CD4-positive, alpha-beta T cell treated with Interleukin-4 for 1 hour (primary cell): ENCODE measurements at regions not wholly inside any gene's neighbourhood (a gene's known extent, or its start where the extent isn't known, plus 50 kb on each side); places are given as distances from the start of the nearest gene placed in this dataset.
"Not testable (repeated sequence)": the region's sequence is repeated elsewhere in the genome, so short reads cannot be mapped to it uniquely, and the experiment has no call there.

ENCODE experiments used
- DNase-seq, 2 donors: peaks; one replicate each; pipeline ENCODE4 v3.0.0-alpha.2; 2020 to 2022

DNA sequence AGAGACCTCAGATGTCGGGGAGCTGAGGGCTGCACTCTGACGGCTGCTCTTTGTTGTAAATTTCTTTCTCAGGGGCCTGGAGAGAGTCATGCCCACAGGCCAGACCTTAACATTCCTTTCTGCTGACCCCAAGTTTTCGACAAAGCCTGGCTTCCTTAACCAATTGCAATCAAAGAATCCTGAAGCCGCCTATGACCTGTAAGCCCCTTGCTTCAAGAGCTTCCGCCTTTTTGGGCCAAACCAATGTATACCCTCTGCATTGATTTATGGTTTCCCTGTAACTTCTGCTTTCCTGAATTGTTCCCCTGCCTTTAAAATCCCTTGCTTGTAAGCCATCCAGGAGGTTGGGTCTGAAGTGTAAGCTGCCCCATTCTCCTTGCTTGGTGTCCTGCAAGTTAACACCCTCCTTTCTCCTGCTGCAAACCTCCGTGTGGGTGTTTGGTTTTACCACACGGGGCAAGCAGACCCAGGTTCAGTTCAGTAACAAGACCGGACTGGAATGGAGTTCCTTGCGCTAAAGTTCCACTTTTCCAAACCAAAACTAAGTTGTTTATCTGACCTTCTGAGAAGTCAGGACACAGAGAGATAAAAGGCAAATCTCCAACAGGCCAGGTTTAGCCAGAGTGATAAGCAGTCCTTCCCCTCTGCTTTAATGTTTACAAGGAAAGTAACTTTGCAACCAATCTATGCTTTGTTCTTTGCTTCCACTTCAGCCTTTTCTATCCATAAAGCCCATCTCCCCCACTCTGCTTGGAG, 141.6 kb downstream of the KCNJ12 start:
- no peak for DNase-seq

DNA sequence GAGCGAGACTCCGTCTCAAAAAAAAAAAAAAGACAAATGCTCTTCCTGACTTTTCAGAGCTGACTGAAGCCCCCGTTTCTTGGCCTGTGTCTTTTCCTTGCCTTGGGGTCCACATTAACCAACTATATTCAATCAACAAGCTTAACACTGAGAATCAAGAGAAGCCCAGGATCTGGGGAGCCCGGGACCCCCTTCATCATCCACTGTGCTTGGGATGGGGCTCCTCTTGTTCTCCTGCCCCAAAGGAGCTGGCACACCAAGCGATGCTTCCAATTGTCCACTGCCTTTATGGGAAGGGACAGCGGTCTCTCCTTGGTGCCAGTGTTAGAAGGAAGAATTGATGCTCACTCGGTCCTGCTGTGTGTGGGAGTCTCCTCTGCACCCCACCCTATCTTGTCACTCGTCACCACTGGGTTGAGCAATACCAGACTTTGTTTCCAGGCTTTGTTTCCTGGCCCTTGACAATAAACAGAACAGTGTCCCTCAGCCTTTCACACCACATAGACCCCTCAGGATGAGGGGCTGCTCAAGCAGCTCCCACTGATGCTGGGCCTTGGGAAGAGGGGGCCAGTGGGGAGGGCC, 146.7 kb downstream of the KCNJ12 start:
- DNase-seq: no peak

DNA sequence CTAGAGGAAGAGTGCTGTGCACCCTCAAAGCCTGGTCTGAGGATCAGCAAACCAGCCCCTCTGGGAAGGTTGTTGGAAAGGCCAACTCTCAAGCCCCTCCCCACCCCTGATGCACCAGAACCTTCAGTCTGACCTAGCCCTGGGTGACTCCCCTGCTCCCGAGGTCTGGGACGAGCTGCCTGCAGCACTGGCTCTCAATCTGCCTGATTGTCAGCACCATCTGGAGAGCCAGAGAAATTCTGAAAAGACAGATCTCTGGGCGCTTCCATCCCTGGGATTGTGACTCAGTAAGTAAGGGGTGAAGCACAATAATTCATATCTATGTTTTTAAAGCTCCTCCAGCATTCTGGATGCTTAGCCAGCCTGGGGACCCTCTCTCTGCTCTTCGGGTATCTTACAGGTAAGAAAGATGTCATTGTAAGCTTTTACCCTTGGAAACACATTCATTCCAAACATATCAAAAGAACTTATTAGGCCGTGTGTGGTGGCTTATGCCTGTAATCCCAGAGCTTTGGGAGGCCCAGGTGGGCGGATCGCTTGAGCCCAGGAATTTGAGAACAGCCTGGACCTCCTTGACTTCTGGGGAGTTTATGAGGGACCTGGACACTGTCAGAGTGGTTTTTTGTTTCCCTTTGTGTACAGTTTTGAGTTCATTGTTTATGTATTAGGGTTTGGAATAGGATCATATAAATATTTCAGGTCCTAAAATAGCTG, 147.5 kb downstream of the KCNJ12 start:
- DNase-seq: no peak

DNA sequence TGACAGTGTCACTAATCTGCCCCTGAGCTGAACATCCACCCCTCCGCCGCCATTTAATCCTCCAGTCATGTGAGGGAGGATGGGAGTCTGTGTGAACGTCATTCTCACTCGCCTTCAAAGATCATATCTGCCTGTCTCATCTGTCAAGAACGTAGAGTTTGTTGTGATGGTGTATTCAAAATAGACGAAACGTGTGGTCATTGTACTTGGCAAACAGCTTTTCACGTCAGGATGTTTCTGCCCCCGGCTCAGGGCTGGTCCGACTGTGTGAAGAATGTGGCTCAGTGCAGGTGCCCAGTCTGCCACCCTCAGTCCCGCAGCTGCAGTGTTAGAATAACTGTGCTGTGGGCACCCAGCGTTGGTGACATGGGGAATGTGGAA, 148.0 kb downstream of the KCNJ12 start:
- no peak for DNase-seq

DNA sequence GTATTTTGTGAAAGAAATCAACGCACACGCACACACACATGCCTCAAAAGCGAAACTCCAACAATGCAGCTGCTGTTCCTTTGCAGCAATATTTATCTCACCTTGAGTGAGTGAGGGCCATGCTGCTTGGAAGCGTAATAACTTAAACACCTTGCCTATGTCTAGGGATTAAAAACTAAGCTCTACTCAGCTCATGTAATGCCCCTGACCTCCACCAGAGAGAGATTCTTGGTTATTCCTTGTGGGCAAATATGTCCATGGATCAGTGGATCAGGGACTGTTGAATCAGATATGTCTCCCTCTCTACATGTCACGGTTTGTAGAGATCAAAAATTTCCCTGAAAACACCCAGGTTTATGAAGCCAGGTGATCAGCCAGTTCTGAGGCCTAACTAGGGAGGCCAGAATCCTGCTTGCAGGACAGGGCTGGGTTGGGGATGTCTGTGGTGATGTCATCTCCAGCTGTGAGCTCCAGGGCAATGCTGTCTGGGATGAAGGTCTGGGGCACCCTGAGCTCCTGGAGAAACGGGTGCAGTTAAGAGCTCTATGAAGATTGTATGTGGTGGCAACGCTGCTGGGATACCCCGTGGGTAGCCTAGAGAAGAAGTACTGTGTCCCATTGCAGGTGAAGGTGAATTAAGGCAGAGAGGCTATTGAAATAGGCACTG, 149.4 kb downstream of the KCNJ12 start:
- no peak for DNase-seq

DNA sequence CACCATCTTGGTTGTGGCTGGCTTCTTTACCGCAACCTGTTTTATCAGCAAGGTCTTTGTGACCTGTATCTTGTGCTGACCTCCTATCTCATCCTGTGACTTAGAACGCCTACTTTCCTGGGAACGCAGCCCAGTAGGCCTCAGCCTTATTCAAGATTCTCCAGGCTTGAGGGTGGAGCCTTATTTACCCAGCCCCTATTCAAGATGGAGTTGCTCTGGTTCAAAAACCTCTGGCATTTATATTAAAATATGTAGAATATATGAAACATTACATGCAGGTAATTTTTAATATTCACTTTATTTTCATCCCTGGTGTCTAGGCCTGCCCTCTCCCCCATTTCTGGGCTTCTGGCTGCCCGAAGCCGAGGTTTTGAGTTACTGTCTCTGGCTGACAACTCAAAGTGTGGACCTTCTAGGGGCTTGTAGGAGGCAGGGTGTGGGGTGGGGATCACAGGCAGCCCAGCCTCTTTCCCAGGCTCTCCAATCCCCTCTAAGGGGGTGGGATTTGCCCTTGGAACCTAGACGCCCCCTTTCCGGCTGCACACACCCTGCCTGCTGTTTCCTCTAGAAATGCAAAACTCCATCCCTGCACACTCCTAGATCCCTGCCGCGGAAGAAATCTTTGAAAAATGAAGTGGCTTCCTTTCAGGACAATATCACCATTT, 152.0 kb downstream of the KCNJ12 start:
- DNase-seq: no peak

DNA sequence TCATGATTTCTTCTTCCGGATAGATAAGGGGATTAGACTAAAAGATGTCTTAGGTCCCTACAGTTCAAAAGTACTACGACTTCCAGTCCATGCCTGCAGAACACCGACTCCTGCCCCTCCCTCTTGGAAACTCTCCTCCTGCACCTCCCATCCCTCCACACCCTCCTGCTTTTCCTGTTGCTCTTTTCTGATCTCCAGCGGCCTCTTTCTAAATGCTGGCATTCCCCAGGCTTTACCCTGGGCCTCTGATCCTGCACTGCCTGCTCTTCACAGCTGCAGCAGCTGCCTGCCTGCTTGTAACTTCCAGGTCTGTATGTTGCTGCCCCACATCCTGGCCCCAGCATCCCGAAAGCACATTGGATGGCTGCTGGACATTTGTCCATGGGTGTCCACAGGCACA, 154.2 kb downstream of the KCNJ12 start:
- DNase-seq: no peak

DNA sequence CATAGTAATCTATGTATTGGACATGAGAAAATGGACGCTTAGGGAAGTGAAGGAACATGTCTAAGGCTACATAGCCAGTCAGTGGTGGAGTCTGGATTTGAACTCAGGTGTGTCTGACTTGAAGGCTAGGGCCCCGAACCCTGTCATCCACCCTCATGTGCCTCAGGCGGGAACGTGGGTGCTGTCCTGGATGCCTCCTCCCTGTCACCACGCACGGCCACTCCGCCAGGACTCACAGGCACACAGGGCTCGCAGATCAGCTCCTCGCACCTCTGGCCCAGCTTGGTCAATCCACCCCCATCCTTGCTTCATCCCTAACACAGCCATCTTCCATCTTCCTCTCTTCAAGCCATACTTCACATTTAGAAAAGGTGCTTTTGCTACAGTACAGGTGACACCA, 154.7 kb downstream of the KCNJ12 start:
- no peak for DNase-seq

DNA sequence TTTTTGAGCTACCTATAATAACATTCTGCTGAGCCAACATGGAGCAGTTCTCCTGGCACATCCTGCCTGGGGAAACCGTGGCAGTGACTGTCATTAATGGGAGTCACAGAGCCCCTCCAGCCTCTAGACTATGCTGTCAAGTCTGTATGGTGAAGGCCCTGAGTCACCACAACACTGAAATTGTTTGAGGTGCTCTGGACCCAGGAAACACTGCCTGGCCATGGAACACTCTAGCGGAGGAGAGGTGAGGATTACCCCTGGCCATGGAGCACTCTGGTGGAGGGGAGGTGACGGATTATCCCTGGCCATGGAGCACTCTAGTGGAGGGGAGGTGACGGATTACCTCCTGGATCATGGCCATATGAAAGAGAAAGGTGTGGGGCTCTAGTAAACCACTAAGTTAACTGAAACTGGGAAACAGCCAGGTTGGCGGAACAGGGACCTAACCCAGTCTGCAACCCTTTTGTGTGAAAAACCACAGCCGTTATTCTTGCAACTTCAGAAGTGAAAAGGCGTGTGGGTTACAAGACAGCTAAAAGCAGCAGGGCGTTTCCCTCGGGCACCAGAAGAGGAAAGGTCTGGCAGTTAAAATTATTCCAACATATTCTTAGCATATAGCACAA, 156.7 kb downstream of the KCNJ12 start:
- DNase-seq: no peak

DNA sequence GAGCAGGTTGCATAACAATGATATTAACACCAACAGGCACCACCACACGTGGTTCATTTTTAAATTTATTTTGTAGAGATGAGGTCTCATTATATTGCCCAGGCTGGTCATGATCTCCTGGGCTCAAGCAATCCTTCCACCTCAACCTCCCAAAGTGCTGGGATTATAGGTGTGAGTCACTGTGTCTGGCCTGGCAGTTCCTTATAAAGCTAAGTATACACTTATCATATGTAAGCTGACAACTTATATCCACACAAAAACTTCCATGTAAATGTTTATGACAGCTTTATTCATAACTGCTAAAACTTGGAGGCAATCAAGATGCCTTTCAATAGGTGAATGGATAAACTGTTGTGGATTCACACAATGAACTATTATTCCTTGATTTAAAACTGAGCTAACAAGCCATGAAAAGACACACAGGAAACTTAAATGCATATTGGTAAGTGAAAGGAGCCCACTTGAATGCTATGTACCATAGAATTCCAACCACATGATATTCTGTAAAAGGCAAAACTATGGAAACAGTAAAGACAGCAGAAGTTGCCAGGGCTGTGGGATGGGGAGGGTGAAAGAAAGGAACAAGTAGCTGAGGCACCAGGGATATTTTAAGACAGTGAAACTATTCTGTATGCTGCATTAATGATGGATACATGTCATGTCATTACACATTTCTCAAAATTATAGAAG, 156.5 kb upstream of the KCNJ18 start:
- no peak for DNase-seq

DNA sequence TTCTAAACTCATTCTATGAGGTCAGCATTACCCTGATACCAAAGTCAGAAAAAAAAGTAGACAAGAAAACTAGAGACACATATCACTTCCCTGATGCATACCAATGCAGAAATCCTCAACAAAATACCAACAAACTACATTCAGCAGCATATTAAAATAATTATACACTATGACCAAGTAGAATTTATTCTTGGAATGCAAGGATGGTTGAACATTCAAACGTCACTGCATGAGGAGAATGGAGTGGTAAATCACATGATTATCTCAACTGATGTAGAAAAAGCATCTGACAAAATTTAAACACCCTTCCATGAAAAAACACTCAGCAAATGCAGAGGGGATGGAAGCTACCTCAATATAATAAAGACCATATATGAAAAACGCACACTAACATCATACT, 155.0 kb upstream of the KCNJ18 start:
- DNase-seq: no peak

DNA sequence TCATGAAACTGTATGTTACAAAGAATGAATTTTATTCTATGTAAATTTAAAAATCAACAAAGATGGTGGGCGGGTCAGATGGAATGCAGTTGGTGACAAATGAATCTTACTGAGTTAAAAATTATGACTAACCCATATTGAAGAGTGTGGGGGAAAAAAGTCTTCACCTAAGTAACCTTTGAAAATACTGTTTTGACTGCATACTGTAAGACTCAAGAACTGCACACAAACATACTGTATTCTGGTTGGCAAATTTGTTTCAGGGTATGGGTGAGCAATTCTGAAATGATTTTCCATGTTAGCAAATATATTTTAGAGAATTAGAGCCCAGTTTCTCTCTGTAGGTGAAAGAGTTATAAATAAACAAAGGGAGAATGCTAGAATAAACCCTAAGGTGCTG, 153.7 kb upstream of the KCNJ18 start:
- no peak for DNase-seq

DNA sequence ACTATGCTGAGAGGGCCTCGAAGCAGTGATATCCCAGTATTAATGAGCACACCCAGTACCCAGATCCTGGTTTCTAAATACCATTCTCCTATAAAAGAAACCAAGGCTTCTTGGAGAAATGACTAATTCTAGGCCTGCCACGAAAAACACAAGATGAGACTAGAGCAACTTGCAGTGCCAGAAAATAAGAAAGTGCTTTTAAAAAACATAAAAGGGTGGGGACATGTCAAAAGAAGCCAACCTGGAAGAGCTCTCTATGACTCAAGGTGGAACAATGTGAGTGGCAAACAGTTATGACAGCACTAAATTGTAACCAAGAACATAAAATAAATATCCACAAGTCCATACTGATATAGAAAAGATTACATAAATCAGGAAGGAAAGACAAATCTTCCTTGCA, 153.2 kb upstream of the KCNJ18 start:
- no peak for DNase-seq

DNA sequence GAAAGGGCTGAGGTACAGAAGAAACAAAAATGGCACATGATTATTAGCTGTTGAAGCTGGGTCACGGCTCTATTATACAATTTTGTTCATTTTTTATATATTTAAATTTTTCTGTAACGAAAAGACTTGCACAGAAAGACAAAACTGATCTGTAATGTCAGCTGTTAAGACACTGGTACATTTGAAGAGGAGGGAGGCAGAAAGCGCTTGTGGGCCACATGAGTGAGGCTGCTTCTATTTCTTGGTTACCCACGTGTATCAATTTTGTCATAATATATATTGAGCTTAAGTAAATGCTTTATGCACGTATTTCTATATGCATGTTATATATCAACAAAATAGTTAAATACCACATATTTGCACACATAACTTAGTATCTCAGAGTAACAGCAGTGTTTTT, 151.8 kb upstream of the KCNJ18 start:
- no peak for DNase-seq

DNA sequence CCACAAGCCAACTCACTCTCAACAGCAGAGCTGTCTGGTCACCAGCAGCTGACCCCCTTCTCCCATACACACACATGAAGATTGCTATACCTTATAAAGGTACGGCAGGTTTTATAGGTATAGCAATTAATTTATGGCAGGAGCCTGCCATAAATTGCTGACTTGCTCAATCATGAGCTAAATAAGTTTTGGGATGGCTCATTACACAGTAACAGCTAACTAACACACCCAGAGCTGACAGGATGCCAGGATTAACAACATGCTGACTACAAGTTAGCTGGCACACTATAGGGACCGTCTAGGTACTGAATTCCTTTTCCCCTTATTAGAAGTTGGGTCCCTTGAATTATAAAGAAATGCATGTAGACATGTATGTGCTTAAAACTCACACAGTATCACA, 150.3 kb upstream of the KCNJ18 start:
- DNase-seq: no peak

DNA sequence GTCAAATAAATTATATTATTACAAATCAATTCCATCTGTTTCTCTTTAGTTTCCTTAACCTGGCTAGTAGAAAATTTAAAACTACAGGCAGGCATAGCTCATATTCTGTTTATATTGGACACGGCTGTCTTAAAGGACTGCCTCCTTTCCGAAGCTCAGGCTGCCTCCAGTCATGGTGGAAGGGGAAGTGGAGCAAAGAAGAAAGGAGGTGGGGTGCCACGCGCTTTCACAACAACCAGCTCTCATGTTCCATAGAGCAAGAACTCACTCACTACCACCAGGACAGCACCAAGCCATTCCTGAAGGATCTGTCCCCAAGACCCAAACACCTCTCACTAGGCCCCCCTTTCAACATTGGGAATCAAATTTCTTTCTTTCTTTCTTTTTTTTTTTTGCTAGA, 149.3 kb upstream of the KCNJ18 start:
- peak in 1 of 2 donors; percentile 31 for DNase-seq

DNA sequence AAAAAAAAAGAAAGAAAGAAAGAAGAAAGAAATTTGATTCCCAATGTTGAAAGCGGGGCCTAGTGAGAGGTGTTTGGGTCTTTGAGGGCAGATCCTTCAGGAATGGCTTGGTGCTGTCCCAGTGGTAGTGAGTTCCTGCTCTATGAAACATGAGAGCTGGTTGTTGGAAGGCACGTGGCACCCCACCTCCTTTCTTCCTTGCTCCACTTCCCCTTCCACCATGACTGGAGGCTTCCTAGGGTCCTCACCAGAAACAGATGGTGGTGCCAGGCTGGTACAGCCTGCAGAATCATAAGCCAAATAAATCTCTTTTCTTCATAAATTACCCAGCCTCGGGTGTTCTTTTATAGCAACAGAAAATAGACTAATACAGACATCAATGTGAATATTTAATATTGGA, 147.3 kb upstream of the KCNJ18 start:
- DNase-seq: no peak

DNA sequence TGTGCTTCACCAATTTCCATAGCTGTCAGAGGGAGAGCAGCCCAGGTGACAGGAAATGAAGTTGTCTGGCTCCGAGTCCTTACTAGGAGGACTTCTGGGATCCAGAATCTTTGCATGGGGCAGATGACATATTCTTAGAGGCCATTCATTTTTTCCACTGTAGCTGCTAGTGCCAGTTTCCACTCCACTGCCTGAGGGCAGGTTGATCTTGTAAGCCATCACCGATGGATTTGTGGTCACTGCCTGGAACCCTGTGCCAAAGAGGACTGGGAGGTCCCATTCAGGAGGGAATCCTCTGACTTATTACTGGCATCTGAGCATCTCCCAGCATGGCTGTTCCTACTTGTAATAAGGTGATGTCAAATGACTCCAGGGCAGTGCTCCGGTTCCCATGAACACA, 144.1 kb upstream of the KCNJ18 start:
- DNase-seq: no peak

DNA sequence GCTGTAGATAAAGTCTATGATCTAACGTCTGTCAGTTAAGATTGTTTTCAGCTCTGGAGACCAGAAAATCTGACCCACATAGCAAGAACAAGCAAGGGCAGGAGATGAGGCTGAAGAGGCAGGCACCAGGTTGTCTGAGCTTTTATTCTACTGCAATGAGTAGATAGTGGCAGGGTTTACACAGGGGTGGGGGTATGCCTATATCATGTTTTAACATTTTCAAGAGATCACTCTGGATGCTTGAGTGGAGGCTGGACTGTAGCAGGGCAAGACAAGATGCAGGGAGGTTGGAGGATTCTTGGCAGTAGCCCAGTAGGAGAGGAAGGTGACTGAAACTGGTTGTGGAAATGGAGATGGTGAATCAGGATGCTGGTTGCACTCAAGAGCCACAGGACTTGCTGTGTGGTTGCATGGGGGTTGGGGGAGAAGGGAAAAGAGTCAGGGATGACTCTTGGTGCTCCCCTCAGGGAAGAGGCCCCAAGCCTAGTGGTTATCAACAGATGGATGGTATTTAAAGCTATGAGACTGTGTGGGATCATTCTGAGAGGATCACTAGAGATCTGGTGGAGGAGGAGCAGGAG, 143.1 kb upstream of the KCNJ18 start:
- DNase-seq: no peak

DNA sequence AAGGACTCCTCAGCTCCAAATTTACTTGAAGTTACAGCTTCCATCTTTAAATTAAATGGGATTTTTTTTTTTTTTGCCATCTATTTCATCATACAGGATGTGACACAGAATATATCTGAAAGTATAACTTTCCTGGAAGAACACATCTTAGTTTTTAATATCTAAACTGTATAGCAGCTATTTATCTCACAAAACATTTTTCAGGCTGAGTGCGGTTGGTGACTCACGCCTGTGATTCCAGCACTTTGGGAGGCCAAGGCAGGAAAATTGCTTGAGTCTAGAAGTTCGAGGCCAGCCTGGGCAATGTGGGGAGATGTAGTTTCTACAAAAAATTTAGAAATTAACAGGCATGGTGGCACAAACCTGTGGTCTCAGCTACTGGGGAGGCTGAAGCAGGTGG, 142.3 kb upstream of the KCNJ18 start:
- DNase-seq: not testable (repeated sequence)

DNA sequence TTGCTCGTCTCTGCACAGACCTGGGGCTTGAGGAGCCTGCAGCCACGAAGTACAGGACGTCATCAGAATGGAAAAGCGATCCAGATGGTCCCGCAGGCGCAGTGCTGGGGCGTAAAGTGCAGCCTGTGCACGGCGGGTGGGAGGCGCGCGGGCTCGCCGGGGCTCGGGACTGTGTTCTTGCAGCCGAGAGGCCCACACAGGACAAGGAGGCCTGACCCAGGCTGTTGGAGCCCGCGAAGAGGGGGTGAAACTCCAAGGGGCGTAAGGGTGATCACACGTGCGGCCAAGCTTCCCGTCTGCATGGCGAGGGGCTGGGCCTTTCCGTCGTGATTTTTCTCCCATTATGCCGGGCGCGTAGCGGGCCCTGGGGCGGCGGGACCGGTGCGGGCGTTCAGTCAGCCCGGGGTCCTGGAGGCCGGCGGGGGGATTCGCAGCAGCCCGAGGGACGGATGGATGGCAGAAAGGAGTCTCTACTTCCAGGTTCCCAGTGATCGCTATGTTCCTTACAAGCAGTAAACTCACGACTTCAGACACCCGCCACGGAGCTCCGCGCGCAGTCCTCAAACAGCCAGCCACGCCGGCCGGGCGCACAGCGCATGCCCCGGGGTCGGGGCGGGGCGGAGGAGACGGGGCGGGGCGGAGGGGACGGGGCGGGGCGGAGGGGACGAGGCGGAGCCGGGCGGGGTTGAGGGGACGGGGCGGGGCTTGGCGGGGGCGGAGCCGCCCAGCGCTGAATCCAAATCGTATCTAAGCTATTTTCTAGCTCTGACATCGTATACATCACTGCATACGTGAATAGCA, 141.0 kb upstream of the KCNJ18 start:
- DNase-seq: peak; percentile 77 to 84
